ENCODE measurements at regions not wholly inside any gene's neighbourhood (a gene's known extent, or its start where the extent isn't known, plus 50 kb on each side); places are given as distances from the start of the nearest gene placed in this dataset.

DNA sequence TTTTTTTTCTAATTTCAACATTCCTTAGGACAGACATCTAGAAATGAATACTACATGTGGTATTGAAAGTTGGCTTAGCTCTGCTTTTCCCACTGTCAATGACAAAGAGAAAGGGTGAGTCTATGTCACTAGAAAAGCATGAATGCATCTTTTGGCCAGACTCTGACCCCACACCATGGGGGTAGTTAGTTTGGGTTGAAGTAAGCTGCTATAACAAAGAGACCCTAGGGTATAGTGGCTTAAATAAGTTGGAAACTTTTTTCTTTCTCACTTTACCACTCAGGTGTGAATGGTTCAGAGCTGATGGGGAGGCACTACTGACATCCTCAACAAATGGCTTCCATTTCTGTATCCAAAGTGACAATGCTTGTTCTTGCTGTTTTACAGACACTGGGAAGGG is 161.5 kb downstream of the DLEU7 start:
- no peak for DNase-seq (ENCODE audit: low read depth)

- DNase-seq (ENCODE audit: low read depth): no peak
Measured at GRCh38 chr13:50682966-50683365, 160.5 kb downstream of the DLEU7 start.

GRCh38 chr13:50684366-50684765 is 159.1 kb downstream of the DLEU7 start:
- DNase-seq (ENCODE audit: low read depth): no peak

GRCh38 chr13:50685491-50685890 is 158.0 kb downstream of the DLEU7 start:
- no peak for DNase-seq (ENCODE audit: low read depth)

GRCh38 chr13:50685956-50686355 is 157.5 kb downstream of the DLEU7 start:
- DNase-seq (ENCODE audit: low read depth): no peak

GRCh38 chr13:50686551-50686950 is 156.9 kb downstream of the DLEU7 start:
- DNase-seq (ENCODE audit: low read depth): no peak

DNA sequence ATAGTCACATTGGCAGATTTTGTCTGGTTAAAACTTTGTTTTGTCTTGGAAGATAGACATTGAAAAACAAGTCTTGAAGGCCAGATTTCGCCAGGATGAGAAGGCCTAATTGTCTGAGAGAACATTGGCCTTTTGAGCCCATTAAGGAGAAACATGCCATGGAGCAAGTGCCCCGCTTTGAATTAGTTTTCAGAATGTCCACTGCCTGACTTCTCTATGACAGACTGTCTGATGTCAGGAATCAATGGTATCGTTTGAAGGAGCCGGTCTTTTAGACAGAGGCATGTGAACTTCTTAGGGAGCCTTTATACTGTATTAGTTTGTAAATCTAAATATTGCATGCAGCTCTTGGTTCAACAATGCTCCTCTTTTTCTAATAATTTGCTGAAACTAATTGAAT is 155.9 kb downstream of the DLEU7 start:
- no peak for DNase-seq (ENCODE audit: low read depth)

- no peak for DNase-seq (ENCODE audit: low read depth)
Measured at GRCh38 chr13:50690006-50690405, 153.5 kb downstream of the DLEU7 start.

GRCh38 chr13:50691176-50691680 is 152.3 kb downstream of the DLEU7 start:
- no peak for DNase-seq (ENCODE audit: low read depth)

GRCh38 chr13:50691681-50692263 is 151.7 kb downstream of the DLEU7 start:
- no peak for DNase-seq (ENCODE audit: low read depth)

GRCh38 chr13:50692396-50692915 is 151.0 kb downstream of the DLEU7 start:
- DNase-seq (ENCODE audit: low read depth): no peak

GRCh38 chr13:50693727-50694126 is 149.8 kb downstream of the DLEU7 start:
- DNase-seq (ENCODE audit: low read depth): no peak

GRCh38 chr13:50697746-50698539 is 145.5 kb downstream of the DLEU7 start:
- no peak for DNase-seq (ENCODE audit: low read depth)

GRCh38 chr13:50699874-50700663 is 143.4 kb downstream of the DLEU7 start:
- DNase-seq (ENCODE audit: low read depth): no peak

DNA sequence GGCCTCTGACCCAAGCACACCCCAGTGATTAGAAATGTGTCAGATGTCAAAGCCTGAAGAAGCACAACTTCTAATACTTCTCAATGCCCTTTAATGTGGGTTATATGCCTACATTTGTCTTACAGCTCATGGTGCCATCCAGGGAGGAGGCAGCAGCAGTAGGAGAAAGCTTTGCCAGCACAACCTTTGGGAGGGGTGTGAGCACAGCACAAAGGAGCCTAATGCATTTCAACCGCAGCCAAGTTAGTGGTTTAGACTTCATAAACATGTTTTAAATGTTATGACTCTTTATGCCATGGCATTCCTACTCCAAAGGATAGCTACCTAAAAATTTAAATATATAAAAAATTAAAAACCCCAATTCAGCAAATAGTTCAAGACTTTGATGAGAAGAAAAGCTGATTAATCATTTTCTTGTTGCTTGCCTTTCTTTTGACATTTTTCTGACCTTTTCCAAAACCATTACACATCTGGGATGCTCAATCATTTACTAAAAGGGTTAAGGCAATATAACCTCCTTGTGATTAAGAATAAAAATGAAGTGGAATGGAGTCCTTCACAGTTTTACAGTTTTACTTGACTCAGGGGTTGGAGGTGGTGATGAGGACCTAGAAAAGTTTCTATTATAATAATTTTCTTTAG is 142.7 kb downstream of the DLEU7 start:
- no peak for DNase-seq (ENCODE audit: low read depth)

DNA sequence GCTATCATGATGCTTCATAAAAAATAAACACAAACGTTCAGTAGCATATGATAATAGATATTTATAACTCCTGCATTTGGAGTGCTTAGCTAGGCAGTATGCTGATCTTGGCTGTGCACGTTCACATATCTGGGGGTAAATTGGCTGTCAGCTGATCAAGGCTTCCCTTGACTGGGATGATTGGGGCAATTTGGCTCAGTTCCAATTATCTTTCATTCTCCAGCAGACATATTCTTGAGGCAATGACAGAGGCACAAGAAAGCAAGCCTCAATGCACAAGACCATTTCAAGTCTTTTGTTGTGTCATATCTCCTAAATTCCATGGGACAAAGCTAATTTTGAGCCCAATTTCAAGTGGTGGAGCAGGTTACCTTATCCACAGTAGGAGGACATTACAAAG is 142.0 kb downstream of the DLEU7 start:
- no peak for DNase-seq (ENCODE audit: low read depth)

DNA sequence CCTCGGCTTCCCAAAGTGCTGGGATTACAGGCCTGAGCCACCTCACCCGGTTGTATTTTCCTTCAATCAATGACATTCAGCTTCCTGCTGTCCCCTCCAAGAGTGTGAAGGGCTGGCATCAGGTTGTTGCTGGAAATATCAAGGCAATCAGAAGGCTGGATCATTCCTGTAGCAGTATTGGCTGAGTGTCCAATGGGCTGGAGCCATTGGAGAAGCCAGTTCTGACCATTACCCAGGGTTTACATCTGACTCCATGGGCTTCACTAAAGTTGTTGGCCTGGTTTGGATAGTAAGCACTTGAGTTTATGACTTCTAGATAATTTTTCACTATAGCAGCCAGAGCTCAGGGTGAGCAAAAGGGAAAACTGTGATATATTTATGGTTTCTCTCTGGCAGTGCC is 137.0 kb downstream of the DLEU7 start:
- no peak for DNase-seq (ENCODE audit: low read depth)

DNA sequence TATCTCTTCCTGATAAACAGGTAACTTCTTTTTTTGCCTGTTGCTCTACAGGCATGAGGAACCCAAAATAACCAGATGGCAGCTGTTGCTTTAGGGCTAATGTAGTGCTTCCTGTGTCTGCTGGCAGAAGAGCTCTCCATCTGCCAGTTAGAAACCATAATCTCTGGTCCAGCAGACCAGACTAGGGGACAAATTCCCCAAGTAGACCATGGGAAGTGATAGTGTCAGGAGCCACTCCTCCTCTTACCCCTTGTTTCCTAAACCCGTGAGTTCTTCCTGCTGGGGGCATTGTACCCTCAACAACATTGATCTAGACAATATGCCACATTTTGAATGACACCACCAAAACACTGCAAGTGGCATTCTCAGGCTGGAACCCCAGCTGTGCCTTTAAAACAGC is 135.9 kb downstream of the DLEU7 start:
- no peak for DNase-seq (ENCODE audit: low read depth)

DNA sequence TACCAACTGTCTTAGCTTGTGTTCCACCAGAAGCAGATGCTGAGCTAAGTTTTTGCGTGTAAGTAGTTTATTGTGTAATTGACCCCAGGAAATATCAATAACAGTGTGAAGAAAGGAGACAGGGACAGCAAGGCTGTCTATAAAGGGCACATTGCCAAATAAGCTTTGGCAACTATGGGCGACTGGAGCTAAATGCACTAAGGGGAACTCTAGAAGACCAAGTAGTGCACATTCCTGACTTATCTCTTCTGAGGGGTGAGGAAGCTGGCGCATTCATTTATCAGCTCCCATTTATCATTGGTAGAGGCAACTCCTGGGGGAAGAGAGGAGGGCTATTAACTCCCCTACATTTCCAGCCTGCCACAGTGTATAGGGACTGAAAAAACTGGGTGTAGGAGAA is 135.0 kb downstream of the DLEU7 start:
- no peak for DNase-seq (ENCODE audit: low read depth)

- DNase-seq (ENCODE audit: low read depth): no peak
Measured at GRCh38 chr13:50709058-50709457, 134.4 kb downstream of the DLEU7 start.

- DNase-seq (ENCODE audit: low read depth): no peak
Measured at GRCh38 chr13:50711131-50711815, 132.2 kb downstream of the DLEU7 start.

All from T follicular helper cell (primary cell).